CD1c-positive myeloid dendritic cell (primary cell): ENCODE measurements at regions not wholly inside any gene's neighbourhood (a gene's known extent, or its start where the extent isn't known, plus 50 kb on each side); places are given as distances from the start of the nearest gene placed in this dataset.
"Not testable (repeated sequence)": the region's sequence is repeated elsewhere in the genome, so short reads cannot be mapped to it uniquely, and the experiment has no call there.

Source experiments
- DNase-seq: peaks from one replicate; pipeline ENCODE4 v3.0.0-alpha.2; 2016; ENCODE audit errors: extremely low spot score

DNA sequence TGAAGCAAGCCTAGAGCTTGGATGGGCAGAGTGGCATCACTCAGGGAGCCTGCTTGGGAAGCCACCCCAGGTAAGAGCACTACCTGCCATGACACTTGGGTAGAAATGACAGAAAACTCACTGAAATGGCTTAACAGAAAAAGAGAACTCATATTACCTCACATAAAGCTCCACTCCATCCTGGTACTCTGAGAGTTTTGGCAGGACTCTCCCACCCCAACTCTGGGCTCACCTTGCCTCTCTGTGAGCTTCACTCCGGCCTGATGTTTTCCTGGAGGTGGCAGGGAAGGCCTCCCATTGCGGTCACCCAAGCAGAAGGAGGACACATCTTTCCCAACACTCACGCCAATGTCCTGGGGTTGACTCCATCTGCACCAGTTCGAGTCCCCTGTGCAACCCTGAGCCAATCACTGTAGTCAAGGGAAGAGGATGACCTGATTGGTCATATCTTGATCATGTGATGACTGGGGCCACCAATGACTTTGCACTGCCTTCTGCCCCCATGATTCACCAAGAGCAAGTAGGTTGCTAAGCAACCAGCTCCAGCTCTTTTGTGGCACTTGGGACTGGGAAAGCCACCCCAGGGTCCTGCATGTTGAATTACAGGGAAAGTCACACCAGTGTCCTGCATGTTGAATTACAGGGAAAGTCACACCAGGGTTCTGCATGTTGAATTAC is 446.1 kb upstream of the SULF2 start:
- no peak for DNase-seq

GRCh38 chr20:48230216-48230615 is 444.9 kb upstream of the SULF2 start:
- DNase-seq = no peak

GRCh38 chr20:48227381-48227780 is 442.1 kb upstream of the SULF2 start:
- no peak for DNase-seq

GRCh38 chr20:48226642-48227041 is 441.4 kb upstream of the SULF2 start:
- DNase-seq = no peak

DNA sequence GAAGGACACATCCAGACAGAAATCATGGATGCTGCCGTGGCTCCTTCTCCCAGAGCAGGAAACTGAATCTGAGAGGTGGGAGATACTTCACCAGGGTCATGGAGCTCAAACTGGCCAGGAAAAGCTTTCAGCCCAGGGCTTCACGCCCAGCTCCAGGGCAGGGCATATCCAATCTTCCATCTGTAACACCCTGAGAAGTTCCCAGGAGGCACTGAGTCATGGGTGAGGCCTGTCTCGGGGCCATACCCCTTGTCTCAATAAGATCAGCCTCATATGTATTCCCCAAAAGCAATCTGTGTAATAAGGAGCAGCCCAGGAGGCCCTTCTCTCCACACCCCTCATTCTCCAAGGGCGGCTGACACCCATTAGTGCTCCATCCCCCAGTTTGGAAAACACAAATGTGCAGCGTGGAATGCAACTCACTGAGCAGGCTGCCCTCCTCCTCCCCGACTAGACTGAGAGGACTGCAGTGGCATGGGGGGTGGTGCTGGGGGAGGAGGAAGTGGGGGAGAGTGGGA is 439.3 kb upstream of the SULF2 start:
- DNase-seq = no peak

GRCh38 chr20:48223715-48224114 is 438.4 kb upstream of the SULF2 start:
- no peak for DNase-seq

DNA sequence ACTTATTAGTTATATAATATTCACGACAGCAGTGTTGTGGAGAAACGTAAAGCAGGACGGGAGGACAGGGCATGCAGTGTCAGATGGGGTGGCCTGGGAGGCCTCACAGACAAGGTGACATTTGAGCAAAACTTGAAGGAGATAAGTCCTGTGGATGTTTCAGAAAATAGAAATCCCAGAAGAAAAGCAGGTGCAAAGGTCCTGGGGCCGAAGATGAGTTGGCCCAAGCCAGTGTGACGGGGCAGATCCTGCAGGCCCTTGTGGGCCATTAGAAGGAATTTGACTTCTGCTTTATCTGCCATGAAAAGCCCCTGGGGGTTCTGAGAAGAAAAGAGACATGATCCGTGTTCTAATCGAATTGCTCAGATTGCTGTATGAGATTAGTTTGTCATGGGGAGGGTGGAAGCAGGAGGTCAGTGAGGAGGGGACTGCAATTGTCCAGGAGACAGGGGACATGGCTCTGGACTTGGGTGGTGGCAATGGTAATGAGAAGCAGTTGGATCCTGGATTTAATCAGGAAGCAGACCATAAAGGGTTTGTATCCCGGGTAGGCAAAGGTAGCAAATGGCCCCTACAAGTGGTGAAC is 437.4 kb upstream of the SULF2 start:
- DNase-seq = no peak

GRCh38 chr20:48220033-48220633 is 434.9 kb upstream of the SULF2 start:
- DNase-seq = no peak

DNA sequence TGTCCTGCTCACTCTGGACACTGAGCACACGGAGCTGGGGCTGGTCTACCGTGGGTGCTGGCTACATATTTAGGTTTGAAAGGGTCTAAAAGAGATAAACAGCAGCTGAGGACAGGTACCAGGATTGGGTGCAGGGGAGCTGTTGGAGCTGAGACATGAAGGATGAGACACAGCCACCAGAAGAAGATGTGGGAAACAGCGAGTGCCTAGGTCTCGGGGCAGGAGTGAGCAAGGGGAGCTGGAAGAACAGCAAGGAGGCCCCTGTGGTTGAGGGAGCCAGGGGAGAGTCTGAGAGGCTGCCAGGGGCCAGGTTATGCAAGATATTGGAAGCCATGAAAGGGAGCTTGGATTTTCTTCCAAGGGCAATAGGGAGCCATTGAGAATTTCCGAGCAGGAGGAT is 434.0 kb upstream of the SULF2 start:
- no peak for DNase-seq

DNA sequence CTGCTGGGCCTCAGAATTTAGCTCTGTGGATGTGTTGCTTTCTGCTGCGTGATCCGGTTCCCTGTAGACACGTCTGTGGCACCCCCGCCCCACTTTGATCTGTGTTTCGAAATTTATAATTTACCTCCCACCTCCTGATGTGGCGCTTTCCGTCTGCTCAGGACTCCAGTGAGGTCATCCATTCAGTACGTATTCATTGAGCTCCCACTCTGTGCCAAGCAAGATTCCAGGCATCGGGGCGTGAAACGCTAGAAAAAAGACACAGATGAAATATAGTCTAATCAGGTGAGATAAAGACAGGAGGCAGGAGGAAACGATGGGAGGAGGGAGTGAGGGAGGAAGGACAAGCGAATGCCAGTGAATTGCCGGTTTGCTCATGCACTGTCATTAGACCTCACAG is 431.9 kb upstream of the SULF2 start:
- no peak for DNase-seq

- DNase-seq = no peak
Measured at GRCh38 chr20:48215536-48215935, 430.3 kb upstream of the SULF2 start.

GRCh38 chr20:48214601-48215000 is 429.3 kb upstream of the SULF2 start:
- DNase-seq = no peak

GRCh38 chr20:48213635-48214034 is 428.4 kb upstream of the SULF2 start:
- DNase-seq = not testable (repeated sequence)

- no peak for DNase-seq
Measured at GRCh38 chr20:48212806-48213509, 427.7 kb upstream of the SULF2 start.

- no peak for DNase-seq
Measured at GRCh38 chr20:48211847-48212246, 426.6 kb upstream of the SULF2 start.

GRCh38 chr20:48211238-48211637 is 426.0 kb upstream of the SULF2 start:
- DNase-seq = no peak

GRCh38 chr20:48210111-48211027 is 425.1 kb upstream of the SULF2 start:
- DNase-seq = no peak

GRCh38 chr20:48209102-48209501 is 423.8 kb upstream of the SULF2 start:
- no peak for DNase-seq

DNA sequence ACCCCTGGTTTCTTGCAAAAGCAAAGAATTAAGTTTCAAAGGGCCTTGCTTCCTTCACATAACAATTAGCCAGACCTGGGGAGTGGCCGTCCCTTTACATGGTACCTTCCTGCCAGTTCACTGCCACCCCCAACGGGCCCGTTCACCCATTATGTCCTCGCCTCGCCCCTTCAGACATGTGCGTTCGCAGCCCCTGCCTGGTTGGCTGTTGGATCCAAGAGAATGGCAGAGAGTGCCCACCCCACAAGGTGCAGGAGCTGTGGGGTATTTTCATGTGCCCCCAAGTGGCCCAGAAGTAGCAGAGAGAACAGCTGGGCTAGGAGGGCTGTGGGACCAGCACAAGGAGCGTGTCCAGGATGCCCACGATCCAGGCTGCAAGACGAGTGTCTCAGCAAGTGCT is 422.9 kb upstream of the SULF2 start:
- no peak for DNase-seq

DNA sequence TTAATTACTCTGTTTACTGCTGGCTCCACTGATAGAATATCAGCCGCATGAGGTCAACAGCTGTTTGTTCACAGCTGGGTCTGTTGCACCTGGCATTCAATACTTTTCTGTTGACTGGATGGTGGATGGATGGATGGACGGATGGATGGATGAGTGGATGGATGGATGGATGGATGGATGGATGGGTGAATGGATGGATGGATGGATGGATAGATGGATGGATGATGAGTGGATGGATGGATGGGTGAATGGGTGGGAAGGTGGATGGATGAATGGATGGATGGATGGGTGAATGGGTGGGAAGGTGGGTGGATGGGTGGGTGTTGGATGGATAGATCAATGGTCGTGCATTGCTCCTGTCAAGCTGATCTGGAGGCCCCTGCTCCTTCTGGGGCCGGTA is 422.2 kb upstream of the SULF2 start:
- DNase-seq = no peak

GRCh38 chr20:48205786-48206185 is 420.5 kb upstream of the SULF2 start:
- DNase-seq = no peak
